ENCODE measurements at regions not wholly inside any gene's neighbourhood (a gene's known extent, or its start where the extent isn't known, plus 50 kb on each side); places are given as distances from the start of the nearest gene placed in this dataset.

- Histone ChIP-seq H3K36me3 (no peaks in the 10 kb centered on the region), H3K27me3 (no peaks in the 10 kb centered on the region), H3K9me3 (no peaks in the 10 kb centered on the region), H3K4me1 (peaks cover 5% of the 10 kb centered on the region), H3K4me3 (no peak overlapping the region), H3K27ac (no peak overlapping the region)
- TF ChIP-seq, protein P1, sequence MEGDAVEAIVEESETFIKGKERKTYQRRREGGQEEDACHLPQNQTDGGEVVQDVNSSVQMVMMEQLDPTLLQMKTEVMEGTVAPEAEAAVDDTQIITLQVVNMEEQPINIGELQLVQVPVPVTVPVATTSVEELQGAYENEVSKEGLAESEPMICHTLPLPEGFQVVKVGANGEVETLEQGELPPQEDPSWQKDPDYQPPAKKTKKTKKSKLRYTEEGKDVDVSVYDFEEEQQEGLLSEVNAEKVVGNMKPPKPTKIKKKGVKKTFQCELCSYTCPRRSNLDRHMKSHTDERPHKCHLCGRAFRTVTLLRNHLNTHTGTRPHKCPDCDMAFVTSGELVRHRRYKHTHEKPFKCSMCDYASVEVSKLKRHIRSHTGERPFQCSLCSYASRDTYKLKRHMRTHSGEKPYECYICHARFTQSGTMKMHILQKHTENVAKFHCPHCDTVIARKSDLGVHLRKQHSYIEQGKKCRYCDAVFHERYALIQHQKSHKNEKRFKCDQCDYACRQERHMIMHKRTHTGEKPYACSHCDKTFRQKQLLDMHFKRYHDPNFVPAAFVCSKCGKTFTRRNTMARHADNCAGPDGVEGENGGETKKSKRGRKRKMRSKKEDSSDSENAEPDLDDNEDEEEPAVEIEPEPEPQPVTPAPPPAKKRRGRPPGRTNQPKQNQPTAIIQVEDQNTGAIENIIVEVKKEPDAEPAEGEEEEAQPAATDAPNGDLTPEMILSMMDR (IDR thresholded peaks at IDR 0.05) = no peak
- ATAC-seq = no peak
- DNase-seq = no peak
- intact Hi-C loops (cut with DNase I) = no loop called here
Observed at GRCh38 chr21:20260124-20260523, 738.1 kb upstream of the NCAM2 start.

DNA sequence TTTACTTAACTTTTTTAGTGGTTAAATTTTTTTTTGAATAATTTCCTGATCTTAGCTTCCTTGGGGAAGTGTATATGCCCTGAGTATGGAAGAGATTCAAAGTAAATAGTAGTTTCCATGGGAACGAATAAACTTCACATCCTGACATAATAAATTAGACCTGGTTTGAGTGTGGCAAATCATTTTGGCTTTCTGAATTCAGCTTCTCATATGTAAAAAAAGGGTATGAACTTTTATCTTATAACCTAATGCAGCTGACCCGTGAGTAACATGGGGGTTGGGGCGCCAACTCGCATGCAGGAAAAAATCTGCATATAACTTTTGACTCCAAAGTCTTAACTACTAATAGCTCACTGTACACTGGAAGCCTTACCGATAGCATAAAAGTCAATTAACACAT lies 736.8 kb upstream of the NCAM2 start:
- Histone ChIP-seq H3K27ac (no peak overlapping the region), H3K36me3 (no peaks in the 10 kb centered on the region), H3K4me3 (no peak overlapping the region), H3K4me1 (peaks cover 5% of the 10 kb centered on the region), H3K9me3 (no peaks in the 10 kb centered on the region), H3K27me3 (no peaks in the 10 kb centered on the region)
- TF ChIP-seq, protein P1 (IDR thresholded peaks at IDR 0.05) = no peak
- intact Hi-C loops (cut with DNase I) = no loop called here
- DNase-seq (no peak), ATAC-seq (no peak)

GRCh38 chr21:20265707-20266440 lies 732.3 kb upstream of the NCAM2 start:
- ATAC-seq = no peak
- Histone ChIP-seq H3K36me3 (no peaks in the 10 kb centered on the region), H3K4me1 (no peaks in the 10 kb centered on the region), H3K27ac (no peak overlapping the region), H3K9me3 (no peaks in the 10 kb centered on the region), H3K27me3 (no peaks in the 10 kb centered on the region), H3K4me3 (no peak overlapping the region)
- intact Hi-C loops (cut with DNase I) = no loop called here
- TF ChIP-seq, protein P1 (IDR thresholded peaks at IDR 0.05) = no peak
- DNase-seq = no peak

DNA sequence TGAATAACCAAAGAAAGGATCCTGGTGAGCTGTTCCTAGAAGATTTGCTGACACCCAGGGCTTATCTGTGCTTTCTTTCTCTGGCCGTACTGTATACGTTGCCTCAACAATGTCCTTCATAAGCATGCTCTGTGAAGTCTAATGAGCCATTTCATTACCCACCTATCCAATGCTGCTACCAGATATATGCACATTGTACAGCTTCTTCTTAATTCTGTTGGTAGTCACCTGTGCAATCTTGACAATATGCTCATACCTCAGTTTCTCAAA lies 731.8 kb upstream of the NCAM2 start:
- no peaks in the 10 kb centered on the region for H3K4me1 ChIP-seq
- no peaks in the 10 kb centered on the region for H3K36me3 ChIP-seq
- intact Hi-C loops (cut with DNase I) = no loop called here
- no peak for ATAC-seq
- no peak overlapping the region for H3K4me3 ChIP-seq
- H3K27ac ChIP-seq = no peak overlapping the region
- TF ChIP-seq, protein P1 (IDR thresholded peaks at IDR 0.05) = no peak
- H3K9me3 ChIP-seq = no peaks in the 10 kb centered on the region
- no peak for DNase-seq
- H3K27me3 ChIP-seq = no peaks in the 10 kb centered on the region

DNA sequence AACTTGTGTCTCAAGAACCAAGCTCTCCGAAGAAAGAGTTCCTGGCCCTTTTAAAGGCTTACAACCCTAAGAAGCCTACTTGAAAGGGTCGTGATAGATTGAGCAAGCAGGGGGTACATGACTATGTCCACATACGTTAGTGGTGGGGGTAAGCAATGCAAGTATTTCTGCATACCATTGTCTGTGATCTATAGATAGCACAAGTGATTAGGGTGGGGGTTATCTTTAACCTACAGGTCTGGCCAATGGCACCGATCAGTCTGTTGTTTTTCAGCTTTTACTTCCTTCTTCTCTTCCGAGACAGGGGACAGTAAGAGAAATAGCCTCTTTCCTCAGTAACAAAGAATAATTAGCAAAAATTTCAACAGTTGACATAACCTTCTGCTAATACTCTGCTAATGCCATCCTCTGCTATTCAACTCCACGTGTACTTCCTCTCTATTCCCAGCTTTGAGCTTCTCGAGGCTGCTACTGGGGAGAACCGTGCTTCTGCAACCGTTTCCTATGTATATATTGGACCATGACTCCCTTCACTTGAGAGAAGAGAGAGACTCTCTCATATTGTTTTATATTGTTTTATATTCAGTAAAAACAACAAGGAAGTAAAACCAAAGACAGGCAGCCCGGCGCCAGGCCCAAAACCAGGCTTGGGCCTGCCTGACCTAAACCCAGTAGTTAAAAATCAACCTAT lies 727.7 kb upstream of the NCAM2 start:
- DNase-seq (no peak), ATAC-seq (no peak)
- H3K4me3 ChIP-seq = no peak overlapping the region
- no peaks in the 10 kb centered on the region for H3K27me3 ChIP-seq
- no peaks in the 10 kb centered on the region for H3K4me1 ChIP-seq
- no peaks in the 10 kb centered on the region for H3K9me3 ChIP-seq
- no peak overlapping the region for H3K27ac ChIP-seq
- TF ChIP-seq, protein P1 (IDR thresholded peaks at IDR 0.05) = no peak
- intact Hi-C loops (cut with DNase I) = no loop called here
- H3K36me3 ChIP-seq = no peaks in the 10 kb centered on the region
